Liver (tissue), 3 donors: ENCODE measurements at regions not wholly inside any gene's neighbourhood (a gene's known extent, or its start where the extent isn't known, plus 50 kb on each side); places are given as distances from the start of the nearest gene placed in this dataset.

ENCODE experiments used
- EGR1 ChIP-seq, 2 donors: IDR thresholded peaks; 2 replicates each; pipeline ENCODE4 v1.6.1; 2016 to 2018; ENCODE audit warnings: antibody characterized with exemption in 2 of 2, low read depth in 2 of 2
- JUND ChIP-seq, 2 donors: IDR thresholded peaks; 2 replicates each; pipeline ENCODE4 v1.6.1; 2016; ENCODE audit warnings: antibody characterized with exemption in 2 of 2
- SP1 ChIP-seq: IDR thresholded peaks from 2 replicates; pipeline ENCODE4 v1.6.1; 2018; ENCODE audit warnings: antibody characterized with exemption, mild to moderate bottlenecking
- TF ChIP-seq, protein P1 (sequence below): fragments of 150-350 bp; IDR thresholded peaks from 2 replicates; pipeline ENCODE4 v1.5.1; 2017; ENCODE audit warnings: improper control_type of control experiment, low read depth, low read length; ENCODE audit not compliant: missing input control
- donor health status: healthy.
- donor health status: healthy.

DNA sequence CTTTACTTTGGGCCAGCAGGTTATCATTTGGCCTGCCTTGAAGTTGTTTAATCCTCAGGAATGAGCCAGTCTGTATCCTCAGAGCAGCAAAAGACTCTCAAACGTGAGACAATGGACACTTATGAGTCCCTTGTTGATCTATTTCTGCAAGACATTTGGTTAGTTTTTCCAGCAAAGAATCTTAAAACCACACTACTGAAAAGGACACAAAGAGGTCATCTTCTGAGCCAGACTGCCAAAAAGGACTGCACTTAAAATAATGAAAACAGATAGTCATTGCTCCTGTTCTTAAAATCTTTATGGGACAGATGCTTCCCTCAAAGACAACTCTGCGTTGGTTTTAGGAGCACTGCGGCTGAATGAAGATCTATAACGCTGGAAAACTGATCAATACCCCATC lies 205.7 kb upstream of the PSMD7 start:
- TF ChIP-seq JUND (IDR thresholded peaks at IDR 0.05): no peak
- TF ChIP-seq, protein P1, sequence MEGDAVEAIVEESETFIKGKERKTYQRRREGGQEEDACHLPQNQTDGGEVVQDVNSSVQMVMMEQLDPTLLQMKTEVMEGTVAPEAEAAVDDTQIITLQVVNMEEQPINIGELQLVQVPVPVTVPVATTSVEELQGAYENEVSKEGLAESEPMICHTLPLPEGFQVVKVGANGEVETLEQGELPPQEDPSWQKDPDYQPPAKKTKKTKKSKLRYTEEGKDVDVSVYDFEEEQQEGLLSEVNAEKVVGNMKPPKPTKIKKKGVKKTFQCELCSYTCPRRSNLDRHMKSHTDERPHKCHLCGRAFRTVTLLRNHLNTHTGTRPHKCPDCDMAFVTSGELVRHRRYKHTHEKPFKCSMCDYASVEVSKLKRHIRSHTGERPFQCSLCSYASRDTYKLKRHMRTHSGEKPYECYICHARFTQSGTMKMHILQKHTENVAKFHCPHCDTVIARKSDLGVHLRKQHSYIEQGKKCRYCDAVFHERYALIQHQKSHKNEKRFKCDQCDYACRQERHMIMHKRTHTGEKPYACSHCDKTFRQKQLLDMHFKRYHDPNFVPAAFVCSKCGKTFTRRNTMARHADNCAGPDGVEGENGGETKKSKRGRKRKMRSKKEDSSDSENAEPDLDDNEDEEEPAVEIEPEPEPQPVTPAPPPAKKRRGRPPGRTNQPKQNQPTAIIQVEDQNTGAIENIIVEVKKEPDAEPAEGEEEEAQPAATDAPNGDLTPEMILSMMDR: no peak
- no peak for TF ChIP-seq SP1
- no peak for TF ChIP-seq EGR1 (IDR thresholded peaks at IDR 0.05; ENCODE audit: low read depth in 2 of 2)
